Dendritic cell treated with granulocyte-macrophage colony-stimulating factor and Interleukin-4, amounts not matched to agents 40 ng/mL and 50 ng/mL, for 4 days (primary cell): ENCODE measurements at regions not wholly inside any gene's neighbourhood (a gene's known extent, or its start where the extent isn't known, plus 50 kb on each side); places are given as distances from the start of the nearest gene placed in this dataset.
A peak's percentile ranks its signal among the peaks of the same experiment; 100 is the strongest.
"Not testable (repeated sequence)": the region's sequence is repeated elsewhere in the genome, so short reads cannot be mapped to it uniquely, and the experiment has no call there.

Experiments
- H3K27ac Mint-ChIP-seq: one replicate; pipeline ENCODE4 v1.8.0; 2022; ENCODE audit warnings: mild to moderate bottlenecking, mixed read lengths
- H3K27me3 Mint-ChIP-seq: one replicate; pipeline ENCODE4 v1.8.0; 2022; ENCODE audit warnings: mild to moderate bottlenecking, mixed read lengths
- H3K36me3 Mint-ChIP-seq: one replicate; pipeline ENCODE4 v1.8.0; 2022; ENCODE audit warnings: low read depth, mixed read lengths
- H3K4me1 Mint-ChIP-seq: one replicate; pipeline ENCODE4 v1.8.0; 2022; ENCODE audit warnings: low read depth, mixed read lengths
- H3K4me3 Mint-ChIP-seq: one replicate; pipeline ENCODE4 v1.8.0; 2022; ENCODE audit warnings: mild to moderate bottlenecking, moderate library complexity, mixed read lengths
- H3K9me3 Mint-ChIP-seq: one replicate; pipeline ENCODE4 v1.8.0; 2022; ENCODE audit warnings: mixed read lengths
- intact Hi-C: fragments of 100-400 bp; cut with micrococcal nuclease; formaldehyde crosslinking; loops from one replicate; pipeline ENCODE4 v1.15.0; 2022

GRCh38 chr6:137299681-137300080, 80.5 kb upstream of the IFNGR1 start:
- Mint-ChIP-seq H3K27ac (no peak overlapping the region), H3K27me3 (peaks cover 1% of the 10 kb centered on the region), H3K4me1 (peaks cover 62% of the 10 kb centered on the region), H3K36me3 (peaks cover 6% of the 10 kb centered on the region), H3K4me3 (no peak overlapping the region), H3K9me3 (peaks cover 24% of the 10 kb centered on the region)
- intact Hi-C loops = no loop called here

GRCh38 chr6:137297887-137298286, 78.7 kb upstream of the IFNGR1 start:
- peaks cover 71% of the 10 kb centered on the region for H3K4me1 Mint-ChIP-seq
- intact Hi-C loops = no loop called here
- H3K4me3 Mint-ChIP-seq = no peak overlapping the region
- H3K9me3 Mint-ChIP-seq = peaks cover 16% of the 10 kb centered on the region
- peaks cover 1% of the 10 kb centered on the region for H3K27me3 Mint-ChIP-seq
- peak overlapping the region; percentile 46 for H3K27ac Mint-ChIP-seq
- peaks cover 1% of the 10 kb centered on the region for H3K36me3 Mint-ChIP-seq

GRCh38 chr6:137292326-137292725, 73.1 kb upstream of the IFNGR1 start:
- H3K36me3 Mint-ChIP-seq, H3K9me3 Mint-ChIP-seq, H3K4me3 Mint-ChIP-seq, intact Hi-C loops, H3K27me3 Mint-ChIP-seq: not testable (repeated sequence)
- peaks cover 82% of the 10 kb centered on the region for H3K4me1 Mint-ChIP-seq
- peak overlapping the region; percentile 76 for H3K27ac Mint-ChIP-seq

GRCh38 chr6:137291441-137291840, 72.3 kb upstream of the IFNGR1 start:
- no peaks in the 10 kb centered on the region for H3K36me3 Mint-ChIP-seq
- H3K4me1 Mint-ChIP-seq = peaks cover 73% of the 10 kb centered on the region
- peak overlapping the region; percentile 76 for H3K27ac Mint-ChIP-seq
- intact Hi-C loops = no loop called here
- H3K4me3 Mint-ChIP-seq = no peak overlapping the region
- peaks cover 2% of the 10 kb centered on the region for H3K27me3 Mint-ChIP-seq
- peaks cover 9% of the 10 kb centered on the region for H3K9me3 Mint-ChIP-seq

GRCh38 chr6:137290601-137291261, 71.5 kb upstream of the IFNGR1 start:
- intact Hi-C loops = no loop called here
- peaks cover 9% of the 10 kb centered on the region for H3K9me3 Mint-ChIP-seq
- H3K27me3 Mint-ChIP-seq = peaks cover 2% of the 10 kb centered on the region
- H3K27ac Mint-ChIP-seq = peak overlapping the region; percentile 76
- H3K4me3 Mint-ChIP-seq = no peak overlapping the region
- H3K4me1 Mint-ChIP-seq = peaks cover 67% of the 10 kb centered on the region
- H3K36me3 Mint-ChIP-seq = no peaks in the 10 kb centered on the region

- H3K27me3 Mint-ChIP-seq = peaks cover 2% of the 10 kb centered on the region
- H3K9me3 Mint-ChIP-seq = peaks cover 9% of the 10 kb centered on the region
- intact Hi-C loops = no loop called here
- no peaks in the 10 kb centered on the region for H3K36me3 Mint-ChIP-seq
- no peak overlapping the region for H3K27ac Mint-ChIP-seq
- H3K4me3 Mint-ChIP-seq = no peak overlapping the region
- peaks cover 62% of the 10 kb centered on the region for H3K4me1 Mint-ChIP-seq
Measured at GRCh38 chr6:137286916-137287315, 67.7 kb upstream of the IFNGR1 start.

GRCh38 chr6:137286368-137286767, 67.2 kb upstream of the IFNGR1 start:
- no peak overlapping the region for H3K27ac Mint-ChIP-seq
- peaks cover 63% of the 10 kb centered on the region for H3K4me1 Mint-ChIP-seq
- peaks cover 9% of the 10 kb centered on the region for H3K9me3 Mint-ChIP-seq
- no peak overlapping the region for H3K4me3 Mint-ChIP-seq
- intact Hi-C loops = no loop called here
- H3K27me3 Mint-ChIP-seq = peaks cover 2% of the 10 kb centered on the region
- no peaks in the 10 kb centered on the region for H3K36me3 Mint-ChIP-seq

GRCh38 chr6:137284811-137285110, 65.6 kb upstream of the IFNGR1 start:
- Mint-ChIP-seq H3K27ac (no peak overlapping the region), H3K9me3 (peaks cover 9% of the 10 kb centered on the region), H3K36me3 (no peaks in the 10 kb centered on the region), H3K27me3 (peaks cover 5% of the 10 kb centered on the region), H3K4me1 (peaks cover 57% of the 10 kb centered on the region), H3K4me3 (no peak overlapping the region)
- intact Hi-C loops = no loop called here

- Mint-ChIP-seq H3K27ac (no peak overlapping the region), H3K4me1 (peaks cover 52% of the 10 kb centered on the region), H3K4me3 (no peak overlapping the region), H3K27me3 (peaks cover 5% of the 10 kb centered on the region), H3K36me3 (no peaks in the 10 kb centered on the region), H3K9me3 (peaks cover 9% of the 10 kb centered on the region)
- intact Hi-C loops = no loop called here
Measured at GRCh38 chr6:137283940-137284810, 65.0 kb upstream of the IFNGR1 start.

- peaks cover 8% of the 10 kb centered on the region for H3K9me3 Mint-ChIP-seq
- H3K4me1 Mint-ChIP-seq = peaks cover 43% of the 10 kb centered on the region
- no peak overlapping the region for H3K4me3 Mint-ChIP-seq
Measured at GRCh38 chr6:137283080-137283479, 63.9 kb upstream of the IFNGR1 start.

GRCh38 chr6:137282254-137282653, 63.1 kb upstream of the IFNGR1 start:
- H3K4me3 Mint-ChIP-seq = no peak overlapping the region
- intact Hi-C loops = no loop called here
- peak overlapping the region; percentile 5 for H3K27ac Mint-ChIP-seq

More at GRCh38 chr6:137283080-137283479, 63.9 kb upstream of the IFNGR1 start:
- intact Hi-C loops = no loop called here
- Mint-ChIP-seq H3K27me3 (peaks cover 5% of the 10 kb centered on the region), H3K27ac (no peak overlapping the region), H3K36me3 (no peaks in the 10 kb centered on the region)

GRCh38 chr6:137279279-137279678, 60.1 kb upstream of the IFNGR1 start:
- intact Hi-C loops, H3K4me3 Mint-ChIP-seq: not testable (repeated sequence)

More at GRCh38 chr6:137282254-137282653, 63.1 kb upstream of the IFNGR1 start:
- Mint-ChIP-seq H3K9me3 (no peaks in the 10 kb centered on the region), H3K4me1 (peaks cover 43% of the 10 kb centered on the region), H3K27me3 (peaks cover 5% of the 10 kb centered on the region), H3K36me3 (no peaks in the 10 kb centered on the region)

GRCh38 chr6:137277971-137278637, 58.9 kb upstream of the IFNGR1 start:
- Mint-ChIP-seq H3K9me3 (no peaks in the 10 kb centered on the region), H3K27ac (no peak overlapping the region), H3K27me3 (peaks cover 5% of the 10 kb centered on the region), H3K36me3 (no peaks in the 10 kb centered on the region), H3K4me1 (peaks cover 24% of the 10 kb centered on the region), H3K4me3 (no peak overlapping the region)
- intact Hi-C loops = no loop called here

More at GRCh38 chr6:137279279-137279678, 60.1 kb upstream of the IFNGR1 start:
- H3K27me3 Mint-ChIP-seq, H3K36me3 Mint-ChIP-seq, H3K27ac Mint-ChIP-seq, H3K9me3 Mint-ChIP-seq: not testable (repeated sequence)
- H3K4me1 Mint-ChIP-seq = peaks cover 34% of the 10 kb centered on the region

GRCh38 chr6:137272403-137272802, 53.2 kb upstream of the IFNGR1 start:
- no peaks in the 10 kb centered on the region for H3K9me3 Mint-ChIP-seq
- intact Hi-C loops = loop anchor here (1.0 to 5.0 kb wide), 3 partner anchors 42 to 370 kb away; no protein-coding TSS in a partner anchor
- H3K4me3 Mint-ChIP-seq = no peak overlapping the region
- H3K27ac Mint-ChIP-seq = no peak overlapping the region
- no peaks in the 10 kb centered on the region for H3K36me3 Mint-ChIP-seq
- peaks cover 10% of the 10 kb centered on the region for H3K4me1 Mint-ChIP-seq
- H3K27me3 Mint-ChIP-seq = no peaks in the 10 kb centered on the region
